Ovary (tissue), 3 donors: ENCODE measurements at regions not wholly inside any gene's neighbourhood (a gene's known extent, or its start where the extent isn't known, plus 50 kb on each side); places are given as distances from the start of the nearest gene placed in this dataset.

ENCODE experiments used
- CTCF ChIP-seq, 3 donors: fragments of 450-650 bp in 2 of 3; fragments of 200-600 bp in 1 of 3; IDR thresholded peaks; one replicate each; pipeline versions ENCODE4 v1.5.1 to v1.8.0; 2016 to 2022; ENCODE audit warnings: antibody characterized with exemption in 3 of 3, mild to moderate bottlenecking in 1 of 3
- EP300 ChIP-seq: sonication (generic); formaldehyde crosslinking; IDR thresholded peaks from one replicate; pipeline ENCODE4 v1.6.1; 2017; ENCODE audit warnings: antibody characterized with exemption
- POLR2A ChIP-seq: fragments of 450-650 bp; IDR thresholded peaks from one replicate; pipeline ENCODE4 v1.6.1; 2017; ENCODE audit warnings: antibody characterized with exemption, mild to moderate bottlenecking, moderate library complexity
- donor health status: DM: no; HTN: no; CAD: no.

GRCh38 chr12:27865421-27865820 lies 85.4 kb upstream of the MANSC4 start:
- no peak for TF ChIP-seq CTCF (IDR thresholded peaks at IDR 0.05)
- no peak for TF ChIP-seq POLR2A
- no peak for TF ChIP-seq EP300
